ENCODE measurements at regions not wholly inside any gene's neighbourhood (a gene's known extent, or its start where the extent isn't known, plus 50 kb on each side); places are given as distances from the start of the nearest gene placed in this dataset. TPM values are rescaled to one million over a fixed set of nuclear protein-coding genes. Genes with fewer than 3 reads are reported as not detected.
"Not testable (repeated sequence)": the region's sequence is repeated elsewhere in the genome, so short reads cannot be mapped to it uniquely, and the experiment has no call there.

- no peak overlapping the region for H2AK5ac ChIP-seq (ENCODE audit: low read length)
- no peak overlapping the region for H3K9ac ChIP-seq (ENCODE audit: low read length)
- no peak overlapping the region for H2BK5ac ChIP-seq (ENCODE audit: low read length)
- no peaks in the 10 kb centered on the region for H3K4me1 ChIP-seq (ENCODE audit: control insufficient read depth, low read depth, low read length)
- no peak overlapping the region for H2BK15ac ChIP-seq (replicated peaks; ENCODE audit: low read depth)
- H3K27ac ChIP-seq (ENCODE audit: low read depth, low read length) = no peak overlapping the region
- no peak overlapping the region for H2BK120ac ChIP-seq (ENCODE audit: low read depth, low read length)
- DNase-seq = no peak
- no peaks in the 10 kb centered on the region for H3K79me2 ChIP-seq (ENCODE audit: control insufficient read depth, insufficient read depth, low read length)
- H3K36me3 ChIP-seq (ENCODE audit: control insufficient read depth, insufficient read depth, low read length) = no peaks in the 10 kb centered on the region
- no peaks in the 10 kb centered on the region for H3K79me1 ChIP-seq (ENCODE audit: low read length)
- no CpG with 5 or more reads among the region's 2 CpGs for WGBS (ENCODE audit: extremely low coverage, insufficient coverage, low lambda C conversion rate)
- no peak overlapping the region for H3K4me2 ChIP-seq (ENCODE audit: low read length)
- H3K4ac ChIP-seq (ENCODE audit: low read depth, low read length) = no peak overlapping the region
- H3K23ac ChIP-seq (ENCODE audit: low read length) = no peak overlapping the region
- no peaks in the 10 kb centered on the region for H3K27me3 ChIP-seq (ENCODE audit: insufficient read depth, low read length, poor library complexity)
- H4K5ac ChIP-seq (ENCODE audit: low read length) = no peak overlapping the region
- H4K8ac ChIP-seq (ENCODE audit: low read depth, low read length) = no peak overlapping the region
- no peak overlapping the region for H3K4me3 ChIP-seq (ENCODE audit: low read length)
- no peak overlapping the region for H3K18ac ChIP-seq (ENCODE audit: low read length)
- H3K56ac ChIP-seq (ENCODE audit: low read length) = no peak overlapping the region
Observed at GRCh38 chr3:102374863-102375634, 59.8 kb upstream of the ZPLD1 start.

GRCh38 chr3:102378216-102378615, 56.6 kb upstream of the ZPLD1 start:
- Histone ChIP-seq H2AK5ac (ENCODE audit: low read length) (no peak overlapping the region), H4K5ac (ENCODE audit: low read length) (no peak overlapping the region), H3K4ac (ENCODE audit: low read depth, low read length) (no peak overlapping the region), H3K56ac (ENCODE audit: low read length) (no peak overlapping the region), H3K79me2 (ENCODE audit: control insufficient read depth, insufficient read depth, low read length) (no peaks in the 10 kb centered on the region), H3K23ac (ENCODE audit: low read length) (no peak overlapping the region), H3K4me2 (ENCODE audit: low read length) (no peak overlapping the region), H4K8ac (ENCODE audit: low read depth, low read length) (no peak overlapping the region), H3K27ac (ENCODE audit: low read depth, low read length) (no peak overlapping the region), H3K4me1 (ENCODE audit: control insufficient read depth, low read depth, low read length) (no peaks in the 10 kb centered on the region), H3K4me3 (ENCODE audit: low read length) (no peak overlapping the region), H2BK120ac (ENCODE audit: low read depth, low read length) (no peak overlapping the region), H3K36me3 (ENCODE audit: control insufficient read depth, insufficient read depth, low read length) (no peaks in the 10 kb centered on the region), H2BK5ac (ENCODE audit: low read length) (no peak overlapping the region), H3K79me1 (ENCODE audit: low read length) (no peaks in the 10 kb centered on the region), H3K27me3 (ENCODE audit: insufficient read depth, low read length, poor library complexity) (no peaks in the 10 kb centered on the region), H3K9ac (ENCODE audit: low read length) (no peak overlapping the region), H2BK15ac (replicated peaks; ENCODE audit: low read depth) (no peak overlapping the region), H3K18ac (ENCODE audit: low read length) (no peak overlapping the region)
- DNase-seq = no peak
- no CpG with 5 or more reads among the region's 4 CpGs for WGBS (ENCODE audit: extremely low coverage, insufficient coverage, low lambda C conversion rate)

- not testable (repeated sequence) for H3K9ac ChIP-seq (ENCODE audit: low read length); H3K18ac ChIP-seq (ENCODE audit: low read length); H3K23ac ChIP-seq (ENCODE audit: low read length); H2BK15ac ChIP-seq (replicated peaks; ENCODE audit: low read depth); H3K27me3 ChIP-seq (ENCODE audit: insufficient read depth, low read length, poor library complexity); H4K5ac ChIP-seq (ENCODE audit: low read length); H3K56ac ChIP-seq (ENCODE audit: low read length); H2BK5ac ChIP-seq (ENCODE audit: low read length); H3K27ac ChIP-seq (ENCODE audit: low read depth, low read length); DNase-seq; H3K79me2 ChIP-seq (ENCODE audit: control insufficient read depth, insufficient read depth, low read length); H3K36me3 ChIP-seq (ENCODE audit: control insufficient read depth, insufficient read depth, low read length); H3K4me1 ChIP-seq (ENCODE audit: control insufficient read depth, low read depth, low read length); H3K4me2 ChIP-seq (ENCODE audit: low read length); H3K4ac ChIP-seq (ENCODE audit: low read depth, low read length); H4K8ac ChIP-seq (ENCODE audit: low read depth, low read length); H2AK5ac ChIP-seq (ENCODE audit: low read length); H3K4me3 ChIP-seq (ENCODE audit: low read length); H3K79me1 ChIP-seq (ENCODE audit: low read length); H2BK120ac ChIP-seq (ENCODE audit: low read depth, low read length)
- no CpG with 5 or more reads among the region's 6 CpGs for WGBS (ENCODE audit: extremely low coverage, insufficient coverage, low lambda C conversion rate)
Observed at GRCh38 chr3:102382201-102382600, 52.6 kb upstream of the ZPLD1 start.

Small RNAs in the stretch of these regions (small RNA-seq; reads per million reads assigned to genes)
- gene AC106712.1 (ENCODE audit: insufficient read depth) (not detected), gene RF00019 (ENCODE audit: insufficient read depth) (not detected)
